ENCODE measurements at regions not wholly inside any gene's neighbourhood (a gene's known extent, or its start where the extent isn't known, plus 50 kb on each side); places are given as distances from the start of the nearest gene placed in this dataset.

DNA sequence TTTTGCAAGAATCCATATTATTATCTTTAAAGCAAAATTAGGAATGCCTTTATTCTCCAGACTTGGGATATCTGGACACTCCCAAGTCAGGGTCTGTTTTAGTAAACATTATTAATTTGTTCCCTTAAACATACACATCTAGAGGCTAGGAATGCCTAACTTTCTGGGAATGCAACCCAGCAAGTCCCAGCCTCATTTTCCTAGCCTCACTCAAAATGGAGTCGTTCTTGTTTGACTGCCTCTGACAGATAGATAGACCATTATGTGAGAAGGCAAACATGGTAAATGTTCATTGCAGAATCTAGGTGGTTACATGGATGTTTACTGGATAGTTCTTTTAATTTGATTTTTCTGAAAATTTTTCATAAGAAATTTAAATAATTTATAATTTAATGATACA, 54.7 kb upstream of the FOXN2 start:
- TF ChIP-seq EP300 (IDR thresholded peaks at IDR 0.05) (no peak), POLR2AphosphoS5 (IDR thresholded peaks at IDR 0.05) (no peak), POLR2A (IDR thresholded peaks at IDR 0.05) (no peak)
- TF ChIP-seq, protein P1, sequence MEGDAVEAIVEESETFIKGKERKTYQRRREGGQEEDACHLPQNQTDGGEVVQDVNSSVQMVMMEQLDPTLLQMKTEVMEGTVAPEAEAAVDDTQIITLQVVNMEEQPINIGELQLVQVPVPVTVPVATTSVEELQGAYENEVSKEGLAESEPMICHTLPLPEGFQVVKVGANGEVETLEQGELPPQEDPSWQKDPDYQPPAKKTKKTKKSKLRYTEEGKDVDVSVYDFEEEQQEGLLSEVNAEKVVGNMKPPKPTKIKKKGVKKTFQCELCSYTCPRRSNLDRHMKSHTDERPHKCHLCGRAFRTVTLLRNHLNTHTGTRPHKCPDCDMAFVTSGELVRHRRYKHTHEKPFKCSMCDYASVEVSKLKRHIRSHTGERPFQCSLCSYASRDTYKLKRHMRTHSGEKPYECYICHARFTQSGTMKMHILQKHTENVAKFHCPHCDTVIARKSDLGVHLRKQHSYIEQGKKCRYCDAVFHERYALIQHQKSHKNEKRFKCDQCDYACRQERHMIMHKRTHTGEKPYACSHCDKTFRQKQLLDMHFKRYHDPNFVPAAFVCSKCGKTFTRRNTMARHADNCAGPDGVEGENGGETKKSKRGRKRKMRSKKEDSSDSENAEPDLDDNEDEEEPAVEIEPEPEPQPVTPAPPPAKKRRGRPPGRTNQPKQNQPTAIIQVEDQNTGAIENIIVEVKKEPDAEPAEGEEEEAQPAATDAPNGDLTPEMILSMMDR (IDR thresholded peaks at IDR 0.05) = no peak
